Esophagus (tissue), 2 donors: ENCODE measurements at regions not wholly inside any gene's neighbourhood (a gene's known extent, or its start where the extent isn't known, plus 50 kb on each side); places are given as distances from the start of the nearest gene placed in this dataset.
"Not testable (repeated sequence)": the region's sequence is repeated elsewhere in the genome, so short reads cannot be mapped to it uniquely, and the experiment has no call there.

Source experiments
- H3K27ac ChIP-seq, 2 donors: one replicate each; pipeline ENCODE4 v1.5.1; 2013; ENCODE audit warnings: low read depth in 2 of 2, mild to moderate bottlenecking in 2 of 2, inconsistent platforms in 1 of 2, low read length in 1 of 2, moderate library complexity in 1 of 2
- H3K27me3 ChIP-seq, 2 donors: one replicate each; pipeline ENCODE4 v1.6.1; 2013; ENCODE audit warnings: low read length in 2 of 2, control low read depth in 1 of 2, mild to moderate bottlenecking in 1 of 2; ENCODE audit not compliant: insufficient read depth in 2 of 2, control insufficient read depth in 1 of 2
- H3K36me3 ChIP-seq, 2 donors: one replicate each; pipeline ENCODE4 v1.6.1; 2013; ENCODE audit warnings: low read length in 1 of 2; ENCODE audit not compliant: control insufficient read depth in 2 of 2, insufficient read depth in 2 of 2
- H3K4me1 ChIP-seq, 2 donors: one replicate each; pipeline ENCODE4 v1.6.1; 2013; ENCODE audit warnings: low read length in 1 of 2; ENCODE audit not compliant: control insufficient read depth in 2 of 2, insufficient read depth in 2 of 2
- H3K4me3 ChIP-seq, 2 donors: one replicate each; pipeline ENCODE4 v1.5.1; 2013; ENCODE audit warnings: low read length in 2 of 2, mild to moderate bottlenecking in 2 of 2, low read depth in 1 of 2, moderate library complexity in 1 of 2
- H3K9me3 ChIP-seq, 2 donors: one replicate each; pipeline ENCODE4 v1.6.1; 2013; ENCODE audit warnings: mild to moderate bottlenecking in 2 of 2, low read depth in 1 of 2, low read length in 1 of 2, moderate library complexity in 1 of 2; ENCODE audit not compliant: control insufficient read depth in 2 of 2, insufficient read depth in 1 of 2
- WGBS, 2 donors: extraction: QIAGEN DNeasy Blood & Tissue Kit; methylation state at CpG; one replicate each; pipeline ENCODE4 v1.1.7; 2013; 5-methylcytosine and 5-hydroxymethylcytosine counted together
- donor health status: healthy with polysubstance abuse.
- donor health status: Bipolar disorder and iron deficiency.

- not testable (repeated sequence) for H3K4me1 ChIP-seq, H3K36me3 ChIP-seq, H3K9me3 ChIP-seq, H3K27me3 ChIP-seq, H3K27ac ChIP-seq, H3K4me3 ChIP-seq
- 81 to 83% methylated on average over 6 of the region's 6 CpGs for WGBS, 2 donors
Observed at GRCh38 chr2:132282104-132282503, 120.4 kb upstream of the ANKRD30BL start.

GRCh38 chr2:132282911-132283310 lies 121.2 kb upstream of the ANKRD30BL start:
- H3K27ac ChIP-seq = no peak overlapping the region
- H3K4me3 ChIP-seq = no peak overlapping the region
- H3K27me3 ChIP-seq = no peaks in the 10 kb centered on the region
- peaks cover 0 to 10% of the 10 kb centered on the region in 2 donors for H3K9me3 ChIP-seq
- H3K4me1 ChIP-seq = no peaks in the 10 kb centered on the region
- 95 to 96% methylated on average over 9 of the region's 9 CpGs for WGBS, 2 donors
- H3K36me3 ChIP-seq = no peaks in the 10 kb centered on the region

- 65 to 71% methylated on average over 6 of the region's 6 CpGs for WGBS, 2 donors
- not testable (repeated sequence) for H3K4me3 ChIP-seq
Observed at GRCh38 chr2:132286289-132286911, 124.6 kb upstream of the ANKRD30BL start.

GRCh38 chr2:132287910-132288309 lies 126.2 kb upstream of the ANKRD30BL start:
- H3K9me3 ChIP-seq, H3K4me1 ChIP-seq, H3K36me3 ChIP-seq, H3K4me3 ChIP-seq, H3K27me3 ChIP-seq, H3K27ac ChIP-seq: not testable (repeated sequence)
- 78 to 90% methylated on average over 8 of the region's 8 CpGs for WGBS, 2 donors

More at GRCh38 chr2:132286289-132286911, 124.6 kb upstream of the ANKRD30BL start:
- H3K4me1 ChIP-seq, H3K27ac ChIP-seq, H3K27me3 ChIP-seq, H3K9me3 ChIP-seq, H3K36me3 ChIP-seq: not testable (repeated sequence)

- H3K36me3 ChIP-seq, H3K27me3 ChIP-seq, H3K9me3 ChIP-seq, H3K27ac ChIP-seq, H3K4me3 ChIP-seq, H3K4me1 ChIP-seq: not testable (repeated sequence)
- 57 to 61% methylated on average over 4 of the region's 4 CpGs for WGBS, 2 donors
Observed at GRCh38 chr2:132289138-132289537, 127.4 kb upstream of the ANKRD30BL start.

- H3K4me3 ChIP-seq, H3K27ac ChIP-seq, H3K9me3 ChIP-seq, H3K27me3 ChIP-seq, H3K36me3 ChIP-seq, H3K4me1 ChIP-seq: not testable (repeated sequence)
- 86 to 89% methylated on average over 6 of the region's 6 CpGs for WGBS, 2 donors
Observed at GRCh38 chr2:132289812-132290211, 126.8 kb upstream of the GPR39 start.

GRCh38 chr2:132300592-132301378 lies 115.8 kb upstream of the GPR39 start:
- H3K27ac ChIP-seq, H3K9me3 ChIP-seq, H3K36me3 ChIP-seq, H3K27me3 ChIP-seq, H3K4me1 ChIP-seq, H3K4me3 ChIP-seq: not testable (repeated sequence)
- 27 to 43% methylated on average over 2 of the region's 2 CpGs for WGBS, 2 donors

- not testable (repeated sequence) for H3K36me3 ChIP-seq, H3K27me3 ChIP-seq, H3K4me1 ChIP-seq, H3K27ac ChIP-seq, H3K9me3 ChIP-seq
- H3K4me3 ChIP-seq = peak overlapping the region; percentile 6 to 28
- WGBS, 2 donors = 13 to 14% methylated on average over 27 of the region's 27 CpGs
Observed at GRCh38 chr2:132304661-132305380, 111.8 kb upstream of the GPR39 start.

- H3K27ac ChIP-seq, H3K4me1 ChIP-seq, H3K27me3 ChIP-seq, H3K36me3 ChIP-seq, H3K4me3 ChIP-seq, H3K9me3 ChIP-seq: not testable (repeated sequence)
- WGBS, 2 donors = 60 to 62% methylated on average over 1 of the region's 2 CpGs
Observed at GRCh38 chr2:132307613-132308198, 108.9 kb upstream of the GPR39 start.
